ENCODE measurements at regions not wholly inside any gene's neighbourhood (a gene's known extent, or its start where the extent isn't known, plus 50 kb on each side); places are given as distances from the start of the nearest gene placed in this dataset.

DNA sequence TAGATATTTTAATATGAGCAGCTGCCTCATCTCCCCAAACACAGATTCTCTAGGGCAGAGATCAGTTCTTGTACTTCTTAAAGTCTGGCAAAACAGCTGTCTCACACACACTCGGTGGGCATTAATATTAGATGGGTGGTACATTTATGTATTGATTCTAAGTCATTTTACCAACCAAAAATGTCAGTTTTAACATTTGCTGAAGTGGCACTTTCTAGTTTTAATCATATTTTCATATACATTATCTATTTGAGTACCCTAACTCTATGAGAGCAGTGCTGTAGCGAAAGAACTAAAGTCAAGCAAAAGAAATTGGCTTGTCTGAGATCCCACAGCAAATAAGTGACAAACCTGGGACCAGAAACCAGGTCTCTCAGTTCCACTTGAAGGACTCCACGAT, 134.5 kb upstream of the SPRY1 start:
- Mint-ChIP-seq H3K4me1 (peaks cover 13% of the 10 kb centered on the region), H3K36me3 (peaks cover 0 to 7% of the 10 kb centered on the region in 2 donors)

DNA sequence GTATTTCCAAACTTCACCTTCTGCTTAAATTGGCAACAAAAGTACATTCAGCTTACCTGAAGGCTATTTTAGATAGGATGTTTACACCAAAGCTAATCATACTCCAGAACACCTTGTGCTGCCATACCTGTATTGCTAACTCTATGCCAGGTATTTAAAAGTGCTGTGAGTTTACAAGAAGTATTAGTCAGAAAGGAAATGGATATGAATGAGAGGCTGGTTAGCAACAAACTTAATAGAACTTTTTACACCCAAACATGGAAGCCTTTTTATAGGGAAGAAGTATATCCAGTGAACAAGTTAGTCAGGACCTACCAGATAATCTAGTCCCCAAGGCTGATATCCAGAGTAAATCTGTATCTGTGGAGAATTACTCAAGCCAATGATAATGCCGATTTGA, 131.2 kb upstream of the SPRY1 start:
- Histone ChIP-seq H3K4me3 (replicated peaks in 1 of 3; ENCODE audit: low read depth in 2 of 3, low read length in 3 of 3) (no peak overlapping the region), H3K36me3 (replicated peaks in 1 of 2; ENCODE audit: control insufficient read depth in 1 of 2, insufficient read depth in 2 of 2, low read length in 2 of 2) (no peaks in the 10 kb centered on the region), H3K27me3 (ENCODE audit: control insufficient read depth in 2 of 2, insufficient read depth in 2 of 2, low read length in 2 of 2) (no peaks in the 10 kb centered on the region), H3K4me2 (replicated peaks; ENCODE audit: extremely low read depth, low read length, poor library complexity, severe bottlenecking) (no peak overlapping the region), H3K9me3 (replicated peaks in 1 of 2; ENCODE audit: control insufficient read depth in 1 of 2, insufficient read depth in 1 of 2, low read length in 2 of 2) (no peaks in the 10 kb centered on the region), H2AFZ (ENCODE audit: insufficient read depth, low read depth, low read length, poor library complexity, severe bottlenecking) (no peak overlapping the region), H3K4me1 (ENCODE audit: control insufficient read depth in 1 of 2, insufficient read depth in 2 of 2, low read length in 2 of 2) (no peaks in the 10 kb centered on the region), H3K27ac (ENCODE audit: low read depth in 1 of 2, low read length in 2 of 2) (no peak overlapping the region), H3K9ac (ENCODE audit: insufficient read depth, low read length, poor library complexity, severe bottlenecking) (no peak overlapping the region), H4K20me1 (ENCODE audit: insufficient read depth, low read length) (no peaks in the 10 kb centered on the region), H3K79me2 (ENCODE audit: insufficient read depth, low read length) (no peaks in the 10 kb centered on the region)
- WGBS (ENCODE audit: insufficient coverage) = no CpG with 5 or more reads among the region's 1 CpG
- no peak overlapping the region for H3K27ac Mint-ChIP-seq
- no peaks in the 10 kb centered on the region for H3K4me1 Mint-ChIP-seq
- H3K4me3 Mint-ChIP-seq = no peak overlapping the region
- intact Hi-C loops (cut with micrococcal nuclease) = no loop called here
- peaks cover 0 to 7% of the 10 kb centered on the region in 2 donors for H3K36me3 Mint-ChIP-seq
- TF ChIP-seq, protein P1, sequence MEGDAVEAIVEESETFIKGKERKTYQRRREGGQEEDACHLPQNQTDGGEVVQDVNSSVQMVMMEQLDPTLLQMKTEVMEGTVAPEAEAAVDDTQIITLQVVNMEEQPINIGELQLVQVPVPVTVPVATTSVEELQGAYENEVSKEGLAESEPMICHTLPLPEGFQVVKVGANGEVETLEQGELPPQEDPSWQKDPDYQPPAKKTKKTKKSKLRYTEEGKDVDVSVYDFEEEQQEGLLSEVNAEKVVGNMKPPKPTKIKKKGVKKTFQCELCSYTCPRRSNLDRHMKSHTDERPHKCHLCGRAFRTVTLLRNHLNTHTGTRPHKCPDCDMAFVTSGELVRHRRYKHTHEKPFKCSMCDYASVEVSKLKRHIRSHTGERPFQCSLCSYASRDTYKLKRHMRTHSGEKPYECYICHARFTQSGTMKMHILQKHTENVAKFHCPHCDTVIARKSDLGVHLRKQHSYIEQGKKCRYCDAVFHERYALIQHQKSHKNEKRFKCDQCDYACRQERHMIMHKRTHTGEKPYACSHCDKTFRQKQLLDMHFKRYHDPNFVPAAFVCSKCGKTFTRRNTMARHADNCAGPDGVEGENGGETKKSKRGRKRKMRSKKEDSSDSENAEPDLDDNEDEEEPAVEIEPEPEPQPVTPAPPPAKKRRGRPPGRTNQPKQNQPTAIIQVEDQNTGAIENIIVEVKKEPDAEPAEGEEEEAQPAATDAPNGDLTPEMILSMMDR (IDR thresholded peaks at IDR 0.05) = no peak
- H3K9me3 Mint-ChIP-seq = no peaks in the 10 kb centered on the region
- no peaks in the 10 kb centered on the region for H3K27me3 Mint-ChIP-seq (ENCODE audit: low read depth in 3 of 3)
- DNase-seq = no peak

More for the DNA sequence above, 134.5 kb upstream of the SPRY1 start:
- no peak for DNase-seq
- no peak overlapping the region for H3K27ac Mint-ChIP-seq
- no peaks in the 10 kb centered on the region for H3K9me3 ChIP-seq (replicated peaks in 1 of 2; ENCODE audit: control insufficient read depth in 1 of 2, insufficient read depth in 1 of 2, low read length in 2 of 2)
- H3K4me3 Mint-ChIP-seq = no peak overlapping the region
- no peaks in the 10 kb centered on the region for H3K27me3 ChIP-seq (ENCODE audit: control insufficient read depth in 2 of 2, insufficient read depth in 2 of 2, low read length in 2 of 2)
- no peak overlapping the region for H3K4me3 ChIP-seq (replicated peaks in 1 of 3; ENCODE audit: low read depth in 2 of 3, low read length in 3 of 3)
- WGBS (ENCODE audit: insufficient coverage) = no CpG with 5 or more reads among the region's 3 CpGs
- no peaks in the 10 kb centered on the region for H3K36me3 ChIP-seq (replicated peaks in 1 of 2; ENCODE audit: control insufficient read depth in 1 of 2, insufficient read depth in 2 of 2, low read length in 2 of 2)
- no peak overlapping the region for H3K4me2 ChIP-seq (replicated peaks; ENCODE audit: extremely low read depth, low read length, poor library complexity, severe bottlenecking)
- H3K4me1 ChIP-seq (ENCODE audit: control insufficient read depth in 1 of 2, insufficient read depth in 2 of 2, low read length in 2 of 2) = peaks cover 3 to 10% of the 10 kb centered on the region in 2 donors
- TF ChIP-seq, protein P1 (IDR thresholded peaks at IDR 0.05) = no peak
- H3K79me2 ChIP-seq (ENCODE audit: insufficient read depth, low read length) = no peaks in the 10 kb centered on the region
- H2AFZ ChIP-seq (ENCODE audit: insufficient read depth, low read depth, low read length, poor library complexity, severe bottlenecking) = no peak overlapping the region
- no peaks in the 10 kb centered on the region for H4K20me1 ChIP-seq (ENCODE audit: insufficient read depth, low read length)
- H3K9me3 Mint-ChIP-seq = no peaks in the 10 kb centered on the region
- intact Hi-C loops (cut with micrococcal nuclease) = no loop called here
- no peak overlapping the region for H3K27ac ChIP-seq (ENCODE audit: low read depth in 1 of 2, low read length in 2 of 2)
- no peaks in the 10 kb centered on the region for H3K27me3 Mint-ChIP-seq (ENCODE audit: low read depth in 3 of 3)
- no peak overlapping the region for H3K9ac ChIP-seq (ENCODE audit: insufficient read depth, low read length, poor library complexity, severe bottlenecking)
